ENCODE measurements at regions not wholly inside any gene's neighbourhood (a gene's known extent, or its start where the extent isn't known, plus 50 kb on each side); places are given as distances from the start of the nearest gene placed in this dataset.

- TF ChIP-seq POLR2A (IDR thresholded peaks at IDR 0.05; ENCODE audit: low read length) (no peak), GATA1 (IDR thresholded peaks at IDR 0.05; ENCODE audit: low read depth, low read length) (no peak)
These were observed 99.5 kb upstream of the MCTP2 start for GRCh38 chr15:94131875-94132274.

Measured in erythroblast (primary cell).